GDM1 (cell line): ENCODE measurements at regions not wholly inside any gene's neighbourhood (a gene's known extent, or its start where the extent isn't known, plus 50 kb on each side); places are given as distances from the start of the nearest gene placed in this dataset.

Source experiments
- DNase-seq: peaks from one replicate; lab custom pipeline; 2025; lab: John Stamatoyannopoulos, UW

DNA sequence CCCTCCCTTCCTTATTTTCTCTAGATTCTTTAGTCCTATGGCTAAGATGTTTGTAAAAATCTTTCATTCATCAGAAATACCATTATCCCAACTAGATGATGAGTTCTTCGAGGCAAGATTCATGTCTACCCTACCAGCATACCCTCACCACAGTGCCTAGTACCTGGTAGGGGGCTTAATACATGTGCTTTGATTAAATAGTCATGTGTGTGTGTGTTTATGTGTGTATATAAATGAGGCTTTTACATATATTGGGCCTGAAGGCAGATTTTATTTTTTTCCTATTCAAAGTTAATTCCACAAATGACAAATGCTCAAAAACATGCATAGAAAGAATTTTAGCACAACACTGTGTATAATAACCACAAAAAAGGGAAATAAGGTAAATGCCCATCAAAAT lies 193.0 kb upstream of the IRX3 start:
- no peak for DNase-seq

DNA sequence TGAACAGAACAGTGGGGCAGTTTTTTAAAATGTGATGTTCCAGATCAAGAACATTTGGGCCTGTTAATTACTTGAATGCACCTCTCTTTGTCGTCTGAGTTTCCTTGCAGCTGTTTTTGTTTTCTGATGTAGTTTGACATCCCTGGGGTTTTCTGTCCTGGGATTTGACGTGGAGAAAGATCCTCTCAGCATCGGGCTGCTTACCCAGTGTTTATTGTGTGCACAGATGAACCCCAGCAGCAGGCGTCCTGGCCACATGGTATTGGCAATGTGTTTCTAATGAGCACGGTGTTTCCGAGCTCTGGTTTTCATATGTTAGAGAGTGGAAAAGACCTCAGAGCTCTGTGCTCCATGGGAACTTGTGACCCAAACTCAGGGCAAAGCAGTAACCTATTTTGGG lies 191.1 kb upstream of the IRX3 start:
- no peak for DNase-seq

DNA sequence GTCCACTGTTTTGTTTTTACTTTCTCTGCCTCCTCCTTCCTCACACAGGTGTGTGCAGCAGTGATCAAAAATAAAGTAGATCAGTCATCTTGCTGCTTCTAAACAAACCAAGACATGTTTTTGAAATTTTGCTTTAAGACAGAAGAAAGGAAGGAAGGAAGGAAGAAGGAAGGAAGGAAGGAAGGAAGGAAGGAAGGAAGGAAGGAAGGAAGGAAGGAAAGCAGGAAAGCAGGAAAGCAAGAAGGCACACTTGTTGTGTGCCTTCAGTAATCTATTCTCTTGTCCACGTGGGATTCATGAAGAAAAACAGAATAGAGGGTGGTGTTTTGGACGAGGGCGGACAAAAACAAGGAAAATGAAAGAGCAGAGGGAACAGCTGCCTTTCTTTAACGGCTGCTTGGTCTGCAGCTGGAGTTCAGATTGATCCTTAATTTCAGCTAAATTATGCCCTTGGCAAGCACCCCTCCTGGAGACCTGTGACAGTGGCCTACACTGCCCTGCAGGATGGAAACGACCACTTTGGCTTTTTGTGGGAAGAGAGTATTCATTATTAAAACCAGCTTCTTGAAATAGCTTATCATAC lies 188.5 kb upstream of the IRX3 start:
- no peak for DNase-seq

DNA sequence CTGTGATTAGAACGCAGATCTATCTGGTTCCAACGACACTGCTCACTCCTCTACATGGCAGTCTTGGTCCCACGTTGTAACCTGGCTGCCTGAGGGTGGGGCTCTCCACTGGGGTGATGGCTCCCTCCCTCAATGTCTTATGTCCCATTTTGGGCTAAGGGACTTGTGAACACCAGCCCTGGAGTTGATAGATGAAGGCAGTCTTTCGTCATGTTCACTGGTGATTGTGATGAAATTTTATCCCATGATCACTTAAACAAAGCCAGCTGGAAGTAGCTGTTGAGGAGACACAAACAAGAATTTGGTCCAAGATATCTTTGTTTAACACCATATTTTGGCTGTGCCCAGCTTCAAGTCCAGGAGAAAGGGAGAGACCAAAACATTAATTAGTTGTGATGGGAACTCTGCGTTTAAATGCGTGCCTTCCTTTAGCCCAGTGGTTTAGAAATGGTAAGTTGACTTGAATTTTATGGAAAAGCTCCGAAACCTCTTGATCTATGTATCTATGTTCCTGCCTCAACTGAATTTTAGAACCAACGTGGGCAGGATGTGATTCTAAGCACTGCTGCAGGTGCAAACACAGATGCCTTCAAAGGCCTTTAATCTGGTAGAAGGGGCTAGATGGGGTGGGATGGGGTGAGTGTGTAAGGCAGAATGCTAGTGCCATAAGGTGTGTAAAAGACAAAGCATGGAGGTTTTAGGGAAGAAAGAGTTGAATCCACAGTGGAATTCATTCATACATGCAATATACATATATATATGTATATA lies 186.8 kb upstream of the IRX3 start:
- DNase-seq: no peak

DNA sequence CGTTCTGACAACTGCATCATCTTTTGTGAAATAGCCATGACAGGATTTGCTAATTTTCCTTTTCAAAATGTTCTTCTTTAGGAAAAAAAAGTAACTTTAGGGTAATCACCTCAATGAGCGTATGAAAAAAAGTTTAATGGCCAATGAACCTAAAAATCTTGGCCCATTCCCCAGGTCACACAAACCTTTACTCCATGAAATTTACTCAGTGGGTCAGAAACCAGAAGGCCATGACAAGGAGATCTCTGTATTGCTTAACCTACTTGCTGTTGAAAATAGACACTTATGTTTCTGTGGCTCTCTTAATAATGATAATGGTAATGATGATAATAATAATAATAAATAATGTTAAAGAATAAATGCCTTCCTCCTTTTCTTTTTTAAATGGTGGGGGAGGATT lies 180.8 kb upstream of the IRX3 start:
- no peak for DNase-seq

DNA sequence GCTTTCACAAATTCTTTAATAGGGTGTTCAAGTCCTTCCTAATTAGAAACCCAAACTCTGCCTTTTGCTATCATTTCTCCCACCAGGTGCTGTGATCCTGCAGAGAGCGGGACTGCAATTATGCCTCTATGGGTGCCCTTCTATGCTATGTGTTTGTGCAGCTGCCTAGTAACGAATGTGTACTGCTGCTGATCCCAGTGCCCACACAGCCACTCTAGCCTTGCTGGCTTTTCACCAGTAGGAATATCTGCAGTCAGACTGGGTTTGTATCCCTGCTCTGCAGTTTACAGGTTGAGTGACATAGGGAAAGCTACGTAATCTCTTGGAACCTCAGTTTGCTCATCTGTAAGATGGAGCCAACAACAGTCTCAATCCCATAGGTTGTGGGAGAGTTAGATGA lies 179.6 kb upstream of the IRX3 start:
- no peak for DNase-seq

DNA sequence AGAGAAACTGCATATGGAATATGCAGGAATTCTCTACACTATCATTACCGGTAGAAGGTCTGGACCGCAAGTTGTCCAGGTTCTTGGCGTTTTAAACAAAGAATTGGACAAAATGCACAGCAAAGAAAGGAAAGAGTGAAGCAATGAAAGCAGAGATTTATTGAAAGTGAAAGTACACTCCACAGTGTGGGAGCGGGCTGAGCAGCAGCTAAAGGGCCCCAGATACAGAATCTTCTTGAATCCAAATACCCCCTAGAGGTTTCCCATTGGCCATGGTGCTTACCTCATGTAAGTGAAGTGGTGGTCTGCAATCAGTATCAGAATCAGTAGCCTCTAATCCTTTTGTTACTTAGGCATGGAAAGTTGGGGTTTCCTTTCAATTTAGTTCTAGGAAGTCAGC lies 178.5 kb upstream of the IRX3 start:
- no peak for DNase-seq

DNA sequence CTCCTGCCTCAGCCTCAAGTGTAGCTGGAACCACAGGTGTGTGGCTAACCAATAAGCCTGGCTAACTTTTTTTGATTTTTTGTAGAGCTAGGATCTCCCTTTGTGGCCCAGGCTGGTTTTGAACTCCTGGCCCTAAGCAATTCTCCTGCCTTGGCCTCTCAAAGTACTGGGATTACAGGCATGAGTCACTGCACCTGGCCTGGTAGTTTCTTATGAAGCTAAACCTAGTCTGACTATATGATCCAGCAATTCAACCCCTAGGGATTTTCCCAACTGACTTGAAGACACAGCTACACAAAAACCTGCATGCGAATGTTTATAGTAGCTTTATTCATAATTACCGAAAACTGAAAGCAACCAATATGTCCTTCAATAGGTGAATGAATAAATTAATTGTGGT lies 176.2 kb upstream of the IRX3 start:
- no peak for DNase-seq

DNA sequence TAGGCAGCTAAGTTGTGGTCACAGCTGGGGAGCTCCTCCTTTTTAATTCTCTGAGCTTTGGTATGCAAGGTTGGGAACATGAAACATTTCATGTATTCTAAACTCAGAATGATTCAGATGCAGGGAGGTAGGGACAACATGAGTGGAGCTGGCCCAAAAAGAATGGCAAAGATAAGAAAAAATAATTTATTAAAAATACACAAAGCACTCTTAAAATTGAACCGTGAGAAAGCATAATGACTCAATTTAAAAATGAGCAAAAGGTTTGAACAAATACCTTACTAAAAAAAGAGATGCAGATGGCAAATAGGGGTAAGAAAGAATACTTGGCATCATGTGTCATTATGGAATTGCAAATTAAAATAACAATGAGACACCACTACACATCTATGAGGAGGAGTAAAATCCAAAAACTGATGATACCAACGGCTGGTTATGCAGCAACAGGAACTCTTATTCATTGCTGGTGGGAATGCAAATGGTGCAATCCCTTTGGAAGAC lies 175.6 kb upstream of the IRX3 start:
- no peak for DNase-seq

DNA sequence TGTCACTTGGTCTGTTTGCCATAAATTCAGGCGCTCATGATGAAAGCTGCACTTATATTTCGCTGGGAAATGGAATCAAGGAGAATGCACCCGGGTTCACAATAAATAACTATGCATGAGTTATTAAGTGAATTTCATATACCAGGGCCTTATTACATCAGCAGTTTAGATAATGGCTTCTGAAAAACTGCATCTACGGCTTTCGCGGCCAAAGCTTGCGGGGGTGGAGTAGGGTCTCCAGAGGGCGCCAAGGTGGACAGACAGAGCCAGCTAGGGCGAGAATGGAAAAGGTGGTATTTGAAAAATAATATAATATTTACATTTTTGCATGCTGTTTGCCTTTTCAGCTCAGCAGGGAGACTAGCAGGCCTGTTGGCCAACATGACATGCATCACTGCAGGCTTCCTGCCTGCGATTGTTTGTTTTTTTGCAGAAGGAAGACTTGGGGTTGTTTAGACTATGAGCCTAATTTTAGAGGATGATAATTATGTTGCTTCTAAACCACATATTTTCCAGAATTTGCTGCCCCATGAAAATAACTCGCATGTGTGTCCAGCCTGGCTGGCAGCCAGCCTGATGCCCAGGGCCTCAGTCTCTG lies 173.8 kb upstream of the IRX3 start:
- no peak for DNase-seq

DNA sequence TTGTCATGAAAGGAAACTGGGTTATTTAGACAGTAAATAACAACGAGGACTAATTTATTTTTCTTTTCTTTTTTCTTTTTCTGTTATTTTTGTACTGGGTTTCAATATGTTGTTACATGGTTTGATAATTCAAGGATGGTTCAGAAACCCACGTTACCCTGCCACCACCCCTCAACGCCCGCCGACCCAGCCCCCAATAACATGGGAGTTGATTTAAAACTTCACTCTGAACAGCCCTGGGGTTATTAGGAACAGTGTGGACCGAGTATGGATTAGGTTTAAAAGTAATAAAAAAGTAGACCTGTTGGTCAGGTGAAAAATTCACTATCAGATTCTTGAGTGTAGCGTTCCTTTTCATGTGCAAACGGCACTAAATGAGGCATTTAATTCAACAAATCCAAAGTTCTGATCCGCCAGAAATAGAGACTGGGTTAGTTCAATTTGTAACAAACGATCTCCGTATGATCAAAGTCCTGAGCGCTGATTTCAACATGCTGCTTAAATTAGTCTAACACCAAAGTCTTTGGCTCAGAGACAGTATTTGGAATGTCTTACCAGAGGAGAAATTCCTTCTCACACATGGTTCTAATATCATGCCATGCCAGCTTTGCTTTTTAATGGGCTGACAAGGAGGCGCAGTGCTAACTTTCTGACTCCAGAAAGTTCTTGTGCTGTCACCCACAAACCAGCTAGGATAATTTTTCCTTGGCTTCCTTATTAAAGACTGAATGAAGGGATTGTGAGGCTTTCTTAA lies 173.1 kb upstream of the IRX3 start:
- no peak for DNase-seq

DNA sequence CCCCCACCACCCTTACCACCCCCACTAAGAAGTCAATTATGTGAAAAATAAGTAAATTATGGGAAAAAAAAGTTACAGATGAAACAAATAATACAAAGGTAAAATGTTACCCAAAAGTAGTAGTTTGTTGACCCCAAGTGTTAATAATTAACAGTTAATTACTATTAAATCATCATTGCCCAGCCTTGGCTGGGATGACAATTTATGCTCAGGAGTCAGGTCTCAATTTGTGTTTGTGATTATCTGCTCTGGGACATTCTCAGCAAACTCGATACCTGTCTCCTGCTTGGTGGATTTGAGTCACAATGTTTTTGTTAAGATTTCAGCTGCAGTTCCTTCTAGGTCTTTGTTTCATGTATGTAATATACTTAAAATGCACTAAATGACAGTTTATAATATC lies 172.3 kb upstream of the IRX3 start:
- no peak for DNase-seq

DNA sequence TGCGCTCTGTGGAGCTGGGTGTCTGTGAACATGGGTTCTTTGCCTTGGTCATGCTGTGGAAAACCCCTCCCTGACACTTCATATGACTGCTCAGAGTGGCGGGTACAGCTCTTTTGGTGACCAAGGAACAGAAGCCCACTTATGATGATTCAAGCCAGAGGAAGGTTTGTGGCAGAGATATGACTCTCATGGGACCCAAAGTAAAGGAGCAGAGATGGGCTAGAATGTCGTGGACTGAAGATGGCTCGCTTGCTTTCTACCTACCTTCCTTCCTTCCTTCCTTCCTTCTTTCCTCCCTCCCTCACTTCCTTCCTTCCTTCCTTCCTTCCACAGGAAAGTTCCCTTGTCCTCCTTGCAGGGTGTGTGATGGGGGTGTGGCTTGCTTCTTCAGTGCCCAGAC lies 169.7 kb upstream of the IRX3 start:
- DNase-seq: no peak

DNA sequence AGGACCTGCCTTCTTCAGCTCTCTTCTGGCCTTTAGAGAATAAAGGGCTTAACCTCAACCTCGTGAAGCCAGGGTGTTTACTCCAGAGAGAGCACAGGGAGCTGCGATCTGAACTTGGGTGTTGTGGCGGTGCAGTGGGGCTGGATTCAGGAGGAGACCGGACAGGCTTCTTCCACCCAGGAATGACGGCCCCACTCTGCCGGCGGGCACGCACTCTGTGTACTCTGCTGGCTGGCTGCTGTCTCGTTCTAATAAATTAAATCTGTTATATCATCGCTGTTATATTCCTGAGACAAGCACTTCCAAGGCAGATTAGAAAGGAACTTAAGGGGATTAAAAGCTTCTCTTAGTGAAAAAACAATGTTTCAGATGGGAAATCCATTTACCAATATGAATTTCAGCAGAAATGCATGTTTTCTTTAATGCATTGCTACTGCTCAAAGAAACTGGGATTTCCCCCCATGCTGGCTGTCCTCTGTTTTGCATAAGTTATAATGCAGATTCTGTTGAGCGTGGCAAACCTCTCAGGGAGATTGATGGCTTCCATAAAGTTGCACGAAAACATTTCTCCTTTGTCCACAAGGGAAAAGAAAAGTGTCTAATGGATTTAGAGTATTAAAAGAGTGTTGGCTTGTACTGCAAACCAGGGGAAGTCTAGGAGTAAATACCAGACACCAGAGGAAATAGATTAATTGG lies 168.6 kb upstream of the IRX3 start:
- DNase-seq: no peak

DNA sequence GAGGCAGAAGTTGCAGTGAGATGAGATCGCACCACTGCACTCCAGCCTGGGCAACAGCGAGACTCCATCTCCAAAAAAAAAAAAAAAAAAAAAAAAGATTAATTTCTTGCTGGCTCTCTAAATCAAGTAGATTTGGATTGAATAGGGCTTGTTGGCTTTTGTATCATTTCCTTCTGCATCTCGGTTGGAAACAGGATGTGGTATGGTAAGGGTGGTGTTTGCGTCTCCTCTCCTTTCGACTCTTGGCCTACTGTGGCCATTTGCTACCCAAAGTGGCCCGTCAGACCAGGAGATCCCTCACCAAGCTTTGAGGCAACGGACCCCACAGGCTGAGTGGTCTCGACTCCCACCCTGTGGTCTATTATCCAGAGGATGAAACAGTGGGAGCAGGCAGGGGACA lies 168.0 kb upstream of the IRX3 start:
- no peak for DNase-seq

DNA sequence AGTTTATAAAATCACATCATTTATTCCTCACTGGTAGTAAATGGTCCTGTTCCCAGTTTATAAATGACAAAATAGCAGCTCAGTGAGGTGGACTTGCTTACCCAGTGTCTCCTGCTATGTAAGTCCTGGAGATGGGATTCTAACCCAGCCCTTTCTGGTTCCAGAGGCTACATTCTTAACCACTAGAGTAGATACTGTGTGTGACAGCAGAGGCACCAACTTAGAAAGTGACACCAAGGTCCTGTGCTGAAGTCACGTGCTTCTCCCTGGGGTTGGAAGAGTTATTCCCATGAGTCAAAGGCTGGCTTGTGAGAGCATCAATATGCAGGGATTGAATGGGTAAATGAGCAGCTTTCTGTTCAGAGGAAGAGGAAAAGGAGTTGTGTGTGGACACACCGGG lies 167.3 kb upstream of the IRX3 start:
- DNase-seq: no peak

DNA sequence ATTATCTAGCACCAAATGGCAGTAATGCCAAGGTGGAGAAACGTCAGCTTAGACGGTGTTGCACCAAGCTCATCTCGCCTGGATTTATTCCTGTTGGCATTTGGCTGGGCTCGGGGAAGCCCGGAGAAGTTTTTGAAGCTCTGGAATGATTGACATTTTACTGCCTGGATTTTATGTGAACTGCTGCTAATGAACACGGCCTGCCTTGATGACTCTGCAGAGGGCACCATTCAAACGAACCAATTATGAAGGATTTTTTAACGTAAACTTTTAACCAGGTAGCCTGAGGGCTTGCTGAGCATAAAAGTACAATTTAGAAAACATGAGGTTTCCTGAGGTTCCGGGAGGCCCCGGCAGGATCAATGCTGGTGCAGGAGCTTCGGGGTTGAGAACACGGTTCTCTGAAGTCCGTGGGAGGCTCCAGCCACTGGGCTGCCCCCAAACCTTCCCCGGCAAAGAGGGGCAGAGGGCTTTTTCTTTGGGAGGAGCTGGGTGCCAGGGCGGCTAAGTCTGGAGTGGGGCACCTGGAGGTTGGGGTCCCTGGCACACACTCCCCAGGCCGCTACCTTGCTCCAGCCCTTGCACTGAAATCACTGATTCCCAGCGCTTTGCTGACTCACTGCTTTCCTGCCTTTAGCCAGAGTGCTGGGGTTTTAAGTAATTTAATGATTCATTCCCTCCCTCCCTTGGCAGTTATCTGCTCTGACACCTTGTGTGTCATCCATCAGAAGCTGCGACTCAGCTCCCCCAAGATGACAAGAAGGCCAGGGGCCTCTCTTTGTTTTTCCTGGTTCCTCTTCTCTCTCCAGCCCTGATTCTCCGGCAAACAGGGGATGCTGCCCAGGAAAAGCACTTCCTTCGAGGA lies 161.2 kb upstream of the IRX3 start:
- DNase-seq: no peak

DNA sequence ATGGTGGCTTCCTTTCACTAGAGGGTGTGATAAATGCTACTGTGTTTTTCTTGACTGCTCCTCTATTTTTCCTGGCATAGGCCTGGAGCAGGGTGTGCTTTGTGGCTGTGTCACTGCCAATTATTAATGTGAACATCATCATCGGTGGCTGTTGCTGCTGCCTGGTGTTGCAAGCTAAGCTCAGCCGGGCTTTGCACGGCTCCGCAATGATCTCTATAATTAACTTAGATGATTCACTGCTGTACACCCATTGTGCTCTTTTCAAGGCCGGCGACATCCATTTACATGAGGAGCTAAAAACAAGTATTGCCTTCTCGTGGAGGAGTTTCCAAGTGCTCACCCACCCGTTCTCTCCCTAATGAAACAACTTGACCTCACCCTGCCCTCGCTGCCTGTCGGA lies 160.1 kb upstream of the IRX3 start:
- DNase-seq: no peak

DNA sequence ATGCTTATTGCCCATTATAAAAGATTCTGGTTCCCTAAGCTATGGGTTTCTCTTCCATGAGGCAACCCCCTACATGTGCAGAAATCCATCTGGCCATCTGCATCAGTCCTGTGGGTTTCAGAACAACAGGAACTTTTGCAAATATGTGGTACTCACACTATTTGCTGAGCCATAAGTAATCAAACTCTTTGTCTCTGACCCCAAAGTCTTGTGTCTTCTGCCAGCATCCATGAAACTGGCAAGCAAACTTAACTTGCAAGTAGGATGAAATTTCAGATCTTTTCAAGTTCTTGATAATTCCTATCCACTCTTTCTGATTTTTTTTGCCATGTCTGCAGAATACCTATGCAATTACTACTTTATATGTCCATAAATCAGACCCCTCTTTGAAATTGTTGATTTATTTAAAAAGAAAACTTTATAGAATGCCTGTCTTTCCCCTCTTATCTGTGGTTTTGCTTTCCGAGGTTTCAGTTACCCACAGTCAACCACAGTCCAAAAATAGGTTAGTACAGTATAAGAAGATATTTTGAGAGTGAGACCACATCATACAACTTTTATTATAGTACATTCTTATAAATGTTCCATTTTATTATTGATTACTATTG lies 158.4 kb upstream of the IRX3 start:
- DNase-seq: no peak

DNA sequence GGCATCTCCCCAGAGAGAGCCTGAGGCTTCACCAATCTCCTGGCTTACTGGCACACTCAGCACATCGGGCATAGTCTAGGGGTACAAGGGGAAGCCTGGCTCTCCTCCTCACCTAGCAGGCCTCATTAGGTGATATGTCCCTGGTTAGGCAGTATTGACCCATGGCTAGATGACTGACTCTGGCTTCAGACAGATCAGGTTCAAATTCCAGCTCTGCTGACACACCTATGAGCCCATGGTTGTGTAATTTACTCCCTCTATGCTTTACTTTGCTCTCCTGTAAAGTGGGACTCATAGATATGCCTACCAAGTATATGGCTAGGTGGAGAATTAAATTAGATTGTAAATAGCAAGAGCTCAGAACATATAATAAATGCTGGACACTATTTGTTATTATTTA lies 157.3 kb upstream of the IRX3 start:
- no peak for DNase-seq

DNA sequence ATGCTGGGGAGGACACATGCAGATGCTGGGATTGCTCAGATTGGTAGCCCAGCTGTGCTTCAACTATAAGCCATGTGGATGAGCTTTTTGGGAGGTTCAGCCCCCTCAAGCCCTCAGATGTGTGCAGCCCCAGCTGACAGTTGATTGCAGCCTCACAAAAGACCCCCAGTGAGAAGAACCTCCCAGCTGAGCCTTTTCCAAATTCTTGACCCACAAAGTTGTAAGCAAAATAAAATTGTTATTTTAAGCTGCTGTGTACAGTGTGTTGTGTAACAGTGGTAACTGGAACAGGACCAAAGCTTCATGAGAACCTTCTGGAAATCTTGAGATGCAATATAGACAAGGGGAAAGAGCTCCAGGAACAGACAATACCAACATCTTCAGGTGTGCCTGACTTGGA lies 156.8 kb upstream of the IRX3 start:
- DNase-seq: no peak
